COLO829 (cell line): ENCODE measurements at regions not wholly inside any gene's neighbourhood (a gene's known extent, or its start where the extent isn't known, plus 50 kb on each side); places are given as distances from the start of the nearest gene placed in this dataset.
"Not testable (repeated sequence)": the region's sequence is repeated elsewhere in the genome, so short reads cannot be mapped to it uniquely, and the experiment has no call there.

Source experiments
- DNase-seq: peaks from one replicate; pipeline ENCODE4 v3.0.0; 2012; ENCODE audit warnings: low spot score

DNA sequence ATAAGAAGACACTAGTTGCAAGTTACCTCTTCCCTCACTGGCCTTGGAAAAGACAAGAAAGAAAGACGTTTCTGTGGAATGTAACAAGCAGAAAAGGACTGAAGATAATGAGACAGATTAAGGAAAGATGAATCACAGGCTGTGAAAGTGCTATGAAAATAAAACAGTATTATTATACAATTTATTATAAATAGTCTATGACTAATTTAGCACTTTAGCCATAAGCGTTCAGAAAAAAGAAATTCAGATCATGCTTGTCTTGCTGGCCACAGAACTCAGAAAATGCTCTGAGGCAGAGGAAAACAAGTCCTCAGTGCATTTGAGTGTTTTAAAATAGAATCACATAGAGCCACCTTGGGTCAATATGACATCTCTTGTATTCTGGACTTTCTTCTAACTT lies 174.8 kb upstream of the NBPF9 start:
- not testable (repeated sequence) for DNase-seq

DNA sequence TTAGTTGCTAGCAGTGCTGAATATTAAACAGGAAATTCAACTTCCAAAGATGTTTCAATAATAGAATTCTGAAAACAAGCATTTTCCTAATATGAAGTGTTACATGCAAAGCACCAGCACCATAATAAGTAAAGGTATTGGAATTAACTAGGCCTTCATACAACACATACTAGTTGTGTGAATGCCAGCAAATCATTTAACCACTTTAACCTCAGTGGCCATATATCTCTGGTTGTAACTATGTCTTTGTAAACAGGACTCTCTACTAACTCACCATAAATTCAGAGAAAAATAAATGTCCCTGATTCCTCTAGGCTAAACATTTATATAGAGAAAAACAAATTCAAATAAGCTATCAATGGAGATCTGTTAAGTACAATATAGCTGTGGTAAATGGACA lies 175.7 kb upstream of the NBPF9 start:
- DNase-seq, result not testable (repeated sequence)

DNA sequence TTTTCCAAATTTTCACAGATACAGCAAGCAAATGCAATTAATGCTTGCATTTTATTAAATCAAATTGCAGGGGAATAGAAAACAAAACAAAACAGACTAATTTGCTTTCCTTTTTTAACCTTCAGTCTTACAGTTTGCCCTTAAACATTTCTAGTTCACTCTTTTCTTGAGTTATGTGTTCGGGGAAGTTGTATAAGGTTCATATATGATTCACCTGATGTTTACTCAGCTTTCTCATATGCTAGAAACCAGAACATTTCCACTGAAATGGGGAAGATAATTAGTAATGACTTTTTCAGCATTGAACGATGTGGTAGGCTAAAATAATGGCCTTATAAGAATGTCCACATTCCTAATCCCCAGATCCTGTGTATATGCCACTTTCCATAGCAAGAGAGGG lies 176.2 kb upstream of the NBPF9 start:
- DNase-seq, result not testable (repeated sequence)

DNA sequence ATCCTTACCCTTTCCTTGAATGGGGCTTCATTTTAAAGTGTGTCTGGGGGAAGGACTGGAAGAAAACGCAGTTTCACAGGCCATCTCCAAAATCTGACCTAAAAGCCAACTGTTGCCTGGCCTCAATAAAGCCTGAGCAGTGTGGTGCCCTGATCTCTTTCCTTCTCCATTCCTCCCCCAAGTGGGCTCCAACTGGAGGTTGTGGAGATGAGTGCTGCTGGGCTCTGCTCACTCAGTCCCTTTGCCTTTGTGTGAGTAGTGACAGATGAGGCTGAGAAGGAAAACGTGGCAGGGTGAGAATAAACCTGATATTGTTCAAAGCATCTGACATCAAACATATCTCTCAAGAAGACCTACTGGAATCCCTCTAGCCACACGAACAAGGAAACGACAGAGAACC lies 181.4 kb upstream of the NBPF9 start:
- not testable (repeated sequence) for DNase-seq

DNA sequence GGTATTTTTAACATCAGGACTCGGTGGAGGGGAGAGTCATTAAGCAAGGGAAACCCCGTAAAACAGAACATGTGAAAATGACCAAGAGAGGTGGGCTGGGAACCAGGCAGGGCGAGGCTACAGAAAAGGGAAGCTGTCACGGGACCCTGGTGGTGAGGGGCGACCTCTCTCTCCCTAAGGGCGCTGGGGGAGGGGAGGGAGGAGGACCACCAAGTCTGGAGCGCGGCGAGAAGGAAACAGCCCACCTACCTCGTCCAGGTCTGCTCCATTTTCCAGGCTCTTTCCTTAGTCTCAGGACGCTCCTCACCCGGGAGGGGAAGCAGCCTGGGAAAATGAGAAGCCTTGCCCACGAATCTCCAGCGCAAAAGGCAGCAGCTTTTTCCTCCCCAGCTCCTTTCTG lies 181.9 kb upstream of the NBPF9 start:
- DNase-seq, result not testable (repeated sequence)

DNA sequence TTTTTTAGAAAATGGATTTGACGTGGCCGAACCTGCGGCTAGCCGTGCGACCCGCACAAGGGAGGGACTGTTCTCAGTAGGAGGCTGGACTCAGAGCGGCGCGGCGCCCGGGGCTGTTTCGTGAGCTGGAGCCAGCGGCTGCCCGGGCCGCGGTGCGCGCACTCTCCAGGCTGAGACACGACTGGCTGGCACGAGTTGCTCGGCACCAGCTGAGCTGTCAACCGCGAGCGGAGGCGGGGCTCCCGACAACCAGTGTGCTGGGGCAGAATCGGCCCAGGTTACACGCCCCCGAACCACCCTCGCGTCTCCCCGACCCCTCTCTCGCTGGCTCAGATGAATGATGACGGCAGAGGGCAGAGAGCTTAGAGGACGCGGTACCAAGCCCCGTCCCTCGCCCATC lies 182.3 kb upstream of the NBPF9 start:
- not testable (repeated sequence) for DNase-seq

DNA sequence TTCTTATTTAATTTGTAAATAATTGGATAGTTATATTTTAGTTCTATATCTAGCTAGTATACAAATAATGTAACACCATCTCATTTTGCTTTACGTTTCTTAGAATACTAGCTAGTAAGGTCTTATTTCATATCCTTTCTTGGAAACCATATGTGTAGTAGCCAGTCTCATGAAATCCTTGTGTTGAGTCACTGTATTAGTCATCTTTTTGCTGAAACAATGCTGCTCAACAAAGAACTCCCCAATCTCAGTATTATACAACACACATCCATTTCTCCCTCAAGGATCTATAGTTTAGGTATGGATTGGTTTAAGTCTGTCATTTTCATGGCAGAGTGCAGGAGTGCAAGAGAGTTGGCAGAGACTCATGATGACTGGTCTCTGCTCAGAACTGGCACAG lies 185.2 kb upstream of the NBPF9 start:
- DNase-seq, result not testable (repeated sequence)

DNA sequence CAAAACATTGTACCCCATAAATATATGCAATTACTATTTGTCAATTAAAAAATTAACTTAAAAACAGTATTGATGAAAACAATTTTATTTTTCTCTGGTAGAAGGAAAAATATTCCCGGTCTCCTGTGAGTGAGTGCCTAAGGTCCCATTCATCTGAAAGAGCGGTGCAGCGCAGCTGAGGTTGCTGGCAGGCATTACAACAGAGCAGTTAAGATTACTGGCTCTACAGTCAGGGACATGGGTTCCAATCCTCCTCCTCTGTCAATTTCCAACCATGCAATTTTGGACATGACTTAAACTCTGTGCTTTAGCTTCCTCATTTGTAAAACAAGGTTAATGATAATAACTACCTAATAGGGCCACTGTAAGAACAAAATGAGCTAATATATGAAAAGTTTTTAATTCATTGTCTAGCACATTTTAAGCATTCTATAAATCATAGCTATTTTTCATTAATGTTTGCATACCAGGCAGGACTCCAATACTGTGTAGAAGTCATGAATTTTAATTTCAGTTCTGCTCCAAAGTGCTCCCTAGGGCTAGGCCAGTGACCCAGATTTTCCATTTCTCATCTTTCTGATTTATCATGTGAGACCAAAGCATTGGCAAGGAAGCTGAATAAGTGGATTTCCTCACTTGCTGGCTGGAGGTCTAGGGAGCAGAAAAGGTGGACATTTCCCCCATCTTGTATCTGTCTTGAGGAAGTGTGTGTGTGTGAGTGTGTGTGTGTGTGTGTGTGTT lies 174.2 kb upstream of the NBPF19 start:
- DNase-seq, result not testable (repeated sequence)

DNA sequence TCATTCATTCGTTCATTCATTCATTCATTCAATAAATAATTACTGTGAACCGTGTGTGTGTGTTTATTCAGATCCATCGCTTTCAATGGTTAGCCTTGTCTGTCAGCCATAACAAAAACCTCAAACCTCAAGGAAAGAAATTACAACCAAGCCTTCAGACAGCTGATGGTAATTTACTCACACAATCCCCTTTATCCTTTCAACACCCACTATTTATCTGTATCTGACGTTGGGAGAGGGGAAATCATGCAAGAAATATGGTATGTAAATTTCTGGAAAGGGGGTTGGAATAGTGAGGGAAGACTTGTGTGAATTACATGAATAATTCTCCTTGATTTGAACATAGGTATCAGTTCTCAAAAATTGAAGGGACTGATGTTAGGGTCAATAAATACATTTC lies 173.6 kb upstream of the NBPF19 start:
- not testable (repeated sequence) for DNase-seq

DNA sequence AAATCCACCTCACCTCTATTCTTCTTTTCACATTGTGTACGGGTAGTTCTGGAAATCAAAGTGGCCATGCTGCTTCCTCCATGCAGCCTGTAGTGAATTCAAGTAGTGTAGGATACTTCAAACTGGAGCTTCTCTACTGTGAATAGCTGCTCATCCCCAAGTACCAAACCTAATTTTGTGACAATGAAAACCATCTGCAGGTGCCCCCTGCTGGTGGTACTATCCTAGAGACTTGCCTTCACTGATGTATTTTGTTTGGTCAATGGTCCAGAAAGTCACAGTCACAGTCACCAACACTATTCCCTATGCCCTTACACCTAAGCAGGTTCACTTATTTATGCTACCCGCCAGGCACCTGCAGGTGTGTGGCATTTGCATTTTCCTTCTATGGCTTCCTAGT lies 170.0 kb upstream of the NBPF19 start:
- DNase-seq, result not testable (repeated sequence)

DNA sequence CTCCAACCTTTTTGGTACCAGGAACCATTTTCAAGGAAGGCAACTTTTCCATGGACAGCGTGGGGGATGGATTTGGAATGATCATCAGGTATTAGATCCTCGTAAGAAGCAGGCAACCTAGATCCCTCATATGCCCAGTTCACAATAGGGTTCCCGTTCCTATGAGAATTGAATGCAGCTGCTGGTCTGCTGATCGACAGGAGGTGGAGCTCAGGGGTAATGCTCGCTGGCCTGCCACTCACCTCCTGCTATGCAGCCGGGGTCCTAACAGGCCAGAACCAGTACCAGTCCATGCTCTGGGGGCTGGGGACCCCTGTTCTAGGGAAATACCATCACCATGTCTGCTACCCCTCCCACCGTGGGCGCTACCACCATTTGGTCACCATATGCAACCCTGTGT lies 167.2 kb upstream of the NBPF19 start:
- not testable (repeated sequence) for DNase-seq

DNA sequence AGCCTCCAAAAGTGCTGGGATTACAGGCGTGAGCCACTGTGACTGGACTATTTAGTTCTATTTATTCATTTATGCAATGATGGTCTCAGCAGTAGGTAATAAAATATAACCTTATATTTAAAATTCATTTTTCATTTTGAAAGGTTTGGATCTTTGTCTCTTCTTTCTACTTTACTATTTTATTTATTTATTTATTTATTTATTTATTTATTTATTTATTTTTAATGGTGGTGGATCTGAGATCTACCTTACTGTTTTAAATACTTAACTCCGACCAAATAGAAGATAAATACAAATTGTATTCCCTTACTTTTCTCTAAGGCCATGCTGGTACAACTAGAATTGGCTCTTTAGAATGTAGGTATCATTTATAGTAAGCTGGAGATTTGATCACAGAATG lies 159.9 kb upstream of the NBPF19 start:
- DNase-seq, result not testable (repeated sequence)

DNA sequence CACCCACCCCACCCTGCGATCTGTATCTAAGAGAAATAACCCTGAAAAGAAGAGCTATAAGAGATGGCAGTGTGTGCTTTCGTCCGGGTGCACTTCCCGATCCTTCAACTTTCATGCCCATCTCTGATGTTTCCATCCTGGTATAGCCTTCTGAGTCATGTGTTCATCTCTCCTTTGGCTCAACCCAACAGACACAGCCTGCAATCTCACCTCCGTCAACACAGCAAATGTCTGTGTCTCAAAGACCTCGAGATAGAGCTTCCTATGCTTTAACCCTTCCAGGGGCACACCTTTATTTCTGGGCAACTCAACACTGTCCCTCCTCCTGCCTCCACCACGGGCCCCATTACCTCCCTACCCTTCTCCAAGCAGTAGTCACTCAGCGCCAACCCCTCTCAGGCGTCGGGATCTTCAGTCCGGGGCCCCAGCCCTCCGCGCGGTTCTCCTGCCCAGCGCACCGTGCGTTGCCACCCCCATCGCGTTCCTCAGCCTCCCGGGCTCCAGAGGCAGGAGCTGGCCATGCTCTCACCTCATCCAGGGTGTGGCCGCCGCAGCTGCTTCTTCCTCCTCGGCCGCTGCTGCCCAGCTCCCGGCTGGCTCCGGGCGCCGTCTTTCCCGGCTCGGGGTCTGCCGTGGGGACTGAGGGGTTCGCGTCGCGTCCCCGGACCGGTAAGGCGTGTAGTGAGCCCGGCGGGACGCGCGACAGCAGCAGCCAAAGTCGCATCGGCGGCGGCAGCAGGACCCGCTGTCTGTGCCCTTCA lies 153.7 kb upstream of the NBPF19 start:
- DNase-seq, result not testable (repeated sequence)

DNA sequence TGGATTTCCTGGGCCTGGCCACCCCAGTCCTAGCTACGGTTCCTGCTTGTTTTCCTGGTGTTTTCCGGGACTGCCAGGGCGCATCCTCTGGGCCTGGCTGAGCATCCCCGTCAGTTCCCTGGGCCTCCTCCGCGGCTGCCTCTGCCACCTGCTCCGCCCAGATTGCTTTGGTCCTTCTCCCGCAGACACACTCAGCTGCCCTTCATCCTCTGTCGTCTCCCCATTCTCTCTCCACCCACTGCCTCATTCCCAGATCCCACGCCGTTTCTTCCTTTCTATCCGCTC lies 153.2 kb upstream of the NBPF19 start:
- not testable (repeated sequence) for DNase-seq

DNA sequence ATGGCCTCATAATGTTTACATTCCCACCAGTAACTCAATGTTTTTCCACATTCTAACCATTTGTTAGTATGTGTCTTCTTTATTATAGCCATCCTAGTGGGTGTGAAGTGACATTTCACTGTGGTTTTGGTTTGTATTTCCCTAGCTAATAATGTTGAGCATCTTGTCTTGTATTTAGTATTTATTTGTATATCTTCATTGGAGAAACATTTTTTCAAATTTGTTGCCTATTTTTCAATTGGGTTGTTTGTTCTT lies 144.8 kb upstream of the NBPF19 start:
- DNase-seq, result not testable (repeated sequence)

DNA sequence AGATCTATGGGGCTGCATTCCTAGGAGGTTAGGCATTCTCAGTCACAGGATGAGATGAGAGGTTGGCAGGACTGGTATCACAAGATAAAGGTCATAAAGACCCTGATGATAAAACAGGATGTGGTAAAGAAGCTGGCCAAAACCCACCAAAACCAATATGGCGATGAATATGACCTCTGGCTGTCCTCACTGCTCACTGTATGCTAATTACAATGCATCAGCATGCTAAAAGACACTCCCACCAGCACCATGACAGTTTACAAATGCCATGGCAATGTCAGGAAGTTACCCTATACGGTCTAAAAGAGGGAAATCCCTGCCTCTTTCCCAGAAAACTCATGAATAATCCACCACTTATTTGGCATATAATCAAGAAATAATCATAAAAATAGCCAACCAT lies 138.8 kb upstream of the NBPF19 start:
- not testable (repeated sequence) for DNase-seq

DNA sequence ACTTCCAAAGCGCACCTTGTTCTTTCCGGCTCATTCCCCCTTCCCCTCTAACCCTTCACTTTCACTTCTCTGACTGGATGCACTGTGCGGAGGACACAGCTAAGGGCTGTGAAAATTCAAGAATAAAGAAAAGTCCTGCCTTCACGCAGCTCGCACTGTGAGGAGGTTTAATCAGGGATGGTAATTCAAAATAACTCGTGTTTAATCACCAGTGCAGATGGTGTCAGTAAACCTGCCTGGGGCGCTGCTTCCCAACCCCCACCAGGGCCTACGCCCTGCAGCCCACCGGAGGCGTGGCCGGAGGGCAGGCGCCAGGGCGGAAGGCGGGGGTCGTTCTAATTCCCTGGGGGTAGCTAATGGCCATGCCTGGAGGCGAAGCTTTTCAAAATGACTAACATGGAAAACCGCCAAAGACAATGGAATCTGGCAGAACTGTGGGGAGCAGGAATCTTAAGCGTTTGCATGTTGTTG lies 136.6 kb upstream of the NBPF19 start:
- DNase-seq, result not testable (repeated sequence)

DNA sequence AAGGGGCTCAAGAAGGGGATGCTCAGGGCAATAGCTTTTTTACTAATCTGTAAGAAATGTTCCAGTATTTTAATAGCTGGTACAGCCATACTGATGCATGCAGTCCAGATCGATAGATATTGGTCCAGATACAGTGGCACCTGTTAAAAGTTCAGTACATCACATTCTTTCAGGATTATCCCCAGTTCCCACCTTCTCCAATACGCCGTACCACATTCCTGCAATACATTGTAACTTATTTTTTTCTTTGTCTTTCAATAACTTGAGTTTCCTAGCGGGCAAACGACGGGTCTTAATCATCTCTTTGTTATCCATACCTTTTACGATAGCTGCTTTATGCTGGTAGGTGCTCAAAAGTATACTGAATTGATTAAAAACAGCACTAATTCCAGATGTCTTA lies 136.1 kb upstream of the NBPF19 start:
- DNase-seq, result not testable (repeated sequence)

DNA sequence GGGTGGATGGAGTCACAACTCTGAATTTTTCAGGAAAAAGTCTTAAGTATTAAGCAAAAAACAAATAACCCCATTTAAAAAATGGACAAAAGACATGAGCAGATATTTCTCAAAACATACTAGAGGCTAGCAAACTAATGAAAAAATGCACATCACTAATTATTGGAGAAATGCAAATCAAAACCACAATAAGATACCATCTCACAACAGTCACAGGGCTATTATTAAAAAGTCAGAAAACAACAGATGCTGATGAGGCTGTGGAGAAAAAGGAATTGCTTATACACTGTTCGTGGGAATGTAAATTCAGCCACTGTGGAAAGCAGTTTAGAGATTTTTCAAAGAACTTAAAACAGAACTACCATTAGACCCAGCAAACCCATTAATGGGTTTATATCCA lies 125.4 kb upstream of the NBPF19 start:
- not testable (repeated sequence) for DNase-seq

DNA sequence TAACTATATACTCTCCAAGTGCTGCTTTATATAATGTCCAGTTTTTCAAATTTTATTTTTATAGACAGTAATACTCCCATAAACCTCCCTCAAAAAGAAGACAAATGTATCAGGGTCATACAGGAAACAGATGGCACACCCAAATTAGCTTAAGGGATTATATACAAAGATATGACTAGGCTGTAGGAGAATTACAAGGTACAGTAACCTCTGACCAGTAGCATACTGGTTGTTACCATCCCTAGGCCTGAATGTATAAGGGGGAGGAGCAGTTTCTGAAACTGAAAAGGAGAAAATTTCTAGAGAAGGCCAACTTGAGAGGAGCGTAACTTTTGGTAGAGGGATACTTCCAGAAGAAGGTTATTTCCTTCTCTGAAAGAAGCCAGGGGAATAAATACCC lies 122.6 kb upstream of the NBPF19 start:
- DNase-seq, result not testable (repeated sequence)

DNA sequence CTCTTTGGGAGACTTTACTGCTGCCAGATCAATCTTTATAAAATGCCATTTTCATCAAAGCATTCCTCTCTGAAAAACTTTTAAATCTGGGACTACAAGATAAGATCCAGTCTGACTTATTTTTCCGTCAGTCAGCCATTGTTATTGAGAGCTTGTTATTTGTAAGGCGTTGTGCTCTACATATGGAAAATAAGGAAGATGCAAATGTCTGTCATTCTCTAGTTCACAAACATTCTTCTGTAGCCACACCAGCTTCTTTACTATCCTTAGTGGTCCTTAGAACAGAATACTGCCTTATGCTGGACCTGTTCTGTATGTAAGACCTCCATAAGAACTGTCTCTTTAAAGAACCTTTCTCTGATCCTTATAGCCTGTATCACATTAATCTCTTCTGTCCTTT lies 120.3 kb upstream of the NBPF19 start:
- DNase-seq, result not testable (repeated sequence)

DNA sequence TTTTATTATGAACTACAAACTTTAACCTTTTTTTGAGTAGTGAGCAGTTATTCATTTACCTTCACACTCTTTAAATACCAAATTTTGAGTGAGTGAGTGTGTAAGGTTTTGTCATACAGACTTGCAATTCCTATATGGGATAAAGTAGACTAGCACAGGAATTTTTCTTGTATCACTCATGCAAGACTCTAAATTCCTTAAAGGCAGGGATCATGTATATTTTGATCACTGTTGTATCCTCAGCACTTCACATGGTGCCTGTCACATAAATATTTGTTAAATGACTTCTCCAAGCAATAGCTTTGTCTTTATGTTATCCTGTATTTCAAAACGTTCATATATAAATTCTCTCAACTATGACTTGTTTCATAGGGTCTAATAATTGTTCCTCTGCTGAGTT lies 119.1 kb upstream of the NBPF19 start:
- not testable (repeated sequence) for DNase-seq

DNA sequence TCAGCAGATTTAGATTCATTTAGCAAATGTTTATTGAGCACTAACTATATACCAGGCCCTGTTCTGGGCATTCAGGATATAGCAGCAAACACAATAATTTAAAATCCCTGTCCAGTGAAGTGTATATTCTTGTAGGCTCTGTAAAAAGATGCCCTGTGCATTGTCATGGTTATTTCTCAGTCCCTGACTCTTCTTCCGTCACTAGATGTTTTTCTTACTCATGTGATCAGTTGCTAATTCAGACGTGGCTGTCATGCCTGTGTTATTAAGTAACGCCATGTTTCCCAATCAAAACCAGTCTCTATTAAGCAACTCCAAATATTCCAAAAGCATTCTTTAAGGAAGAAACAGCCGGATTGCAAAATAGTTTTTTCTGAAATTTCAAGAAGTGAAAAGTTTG lies 118.7 kb upstream of the NBPF19 start:
- DNase-seq, result not testable (repeated sequence)

DNA sequence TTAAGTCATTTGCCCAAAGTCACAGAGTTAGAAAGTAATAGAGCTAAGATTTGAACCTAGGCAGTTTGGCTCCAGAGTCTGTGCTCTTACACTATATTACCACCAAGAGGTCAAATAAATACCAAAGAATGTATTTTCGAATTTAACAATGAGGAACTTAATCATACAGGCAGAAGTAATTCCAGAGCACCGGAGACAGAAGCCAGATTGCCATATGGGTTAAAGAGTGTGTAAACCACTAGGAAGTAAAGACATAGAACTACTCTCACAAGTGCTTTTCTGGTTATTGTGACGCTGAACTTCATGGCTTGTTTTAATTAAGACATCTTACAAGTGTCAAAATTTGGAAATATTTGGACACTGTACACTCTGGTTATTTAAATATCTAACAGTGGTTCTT lies 114.5 kb upstream of the NBPF19 start:
- DNase-seq, result not testable (repeated sequence)
